ENCODE measurements at regions not wholly inside any gene's neighbourhood (a gene's known extent, or its start where the extent isn't known, plus 50 kb on each side); places are given as distances from the start of the nearest gene placed in this dataset.

DNA sequence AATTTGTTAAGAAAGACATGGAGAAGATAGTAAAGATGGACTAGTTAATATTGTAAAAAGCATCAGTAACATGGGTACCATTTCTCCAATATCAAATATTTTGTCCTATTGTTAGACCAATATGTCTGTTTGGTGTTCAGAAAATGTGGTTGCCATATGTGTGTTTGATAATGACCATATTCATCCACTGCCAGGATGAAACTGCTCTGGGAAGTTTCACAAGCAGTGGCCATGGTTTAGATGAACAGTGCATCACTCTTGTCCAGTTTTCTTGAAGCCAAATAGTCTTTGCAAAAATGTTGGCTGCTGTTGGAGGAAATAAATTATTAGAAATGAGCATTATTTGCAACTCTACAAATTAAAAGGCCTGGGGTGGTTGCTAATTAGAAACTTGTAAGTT is 333.8 kb downstream of the NUF2 start:
- H3K27me3 ChIP-seq: no peaks in the 10 kb centered on the region
- H3K27ac ChIP-seq: no peak overlapping the region
- no peaks in the 10 kb centered on the region for H3K9me3 ChIP-seq
- no peak overlapping the region for H3K4me3 ChIP-seq
- TF ChIP-seq POLR2A (IDR thresholded peaks at IDR 0.05): no peak
- TF ChIP-seq, protein P1, sequence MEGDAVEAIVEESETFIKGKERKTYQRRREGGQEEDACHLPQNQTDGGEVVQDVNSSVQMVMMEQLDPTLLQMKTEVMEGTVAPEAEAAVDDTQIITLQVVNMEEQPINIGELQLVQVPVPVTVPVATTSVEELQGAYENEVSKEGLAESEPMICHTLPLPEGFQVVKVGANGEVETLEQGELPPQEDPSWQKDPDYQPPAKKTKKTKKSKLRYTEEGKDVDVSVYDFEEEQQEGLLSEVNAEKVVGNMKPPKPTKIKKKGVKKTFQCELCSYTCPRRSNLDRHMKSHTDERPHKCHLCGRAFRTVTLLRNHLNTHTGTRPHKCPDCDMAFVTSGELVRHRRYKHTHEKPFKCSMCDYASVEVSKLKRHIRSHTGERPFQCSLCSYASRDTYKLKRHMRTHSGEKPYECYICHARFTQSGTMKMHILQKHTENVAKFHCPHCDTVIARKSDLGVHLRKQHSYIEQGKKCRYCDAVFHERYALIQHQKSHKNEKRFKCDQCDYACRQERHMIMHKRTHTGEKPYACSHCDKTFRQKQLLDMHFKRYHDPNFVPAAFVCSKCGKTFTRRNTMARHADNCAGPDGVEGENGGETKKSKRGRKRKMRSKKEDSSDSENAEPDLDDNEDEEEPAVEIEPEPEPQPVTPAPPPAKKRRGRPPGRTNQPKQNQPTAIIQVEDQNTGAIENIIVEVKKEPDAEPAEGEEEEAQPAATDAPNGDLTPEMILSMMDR (IDR thresholded peaks at IDR 0.05): no peak
- no peaks in the 10 kb centered on the region for H3K36me3 ChIP-seq
- intact Hi-C loops (cut with DNase I): no loop called here
- ATAC-seq (no peak), DNase-seq (no peak)
- no peaks in the 10 kb centered on the region for H3K4me1 ChIP-seq

DNA sequence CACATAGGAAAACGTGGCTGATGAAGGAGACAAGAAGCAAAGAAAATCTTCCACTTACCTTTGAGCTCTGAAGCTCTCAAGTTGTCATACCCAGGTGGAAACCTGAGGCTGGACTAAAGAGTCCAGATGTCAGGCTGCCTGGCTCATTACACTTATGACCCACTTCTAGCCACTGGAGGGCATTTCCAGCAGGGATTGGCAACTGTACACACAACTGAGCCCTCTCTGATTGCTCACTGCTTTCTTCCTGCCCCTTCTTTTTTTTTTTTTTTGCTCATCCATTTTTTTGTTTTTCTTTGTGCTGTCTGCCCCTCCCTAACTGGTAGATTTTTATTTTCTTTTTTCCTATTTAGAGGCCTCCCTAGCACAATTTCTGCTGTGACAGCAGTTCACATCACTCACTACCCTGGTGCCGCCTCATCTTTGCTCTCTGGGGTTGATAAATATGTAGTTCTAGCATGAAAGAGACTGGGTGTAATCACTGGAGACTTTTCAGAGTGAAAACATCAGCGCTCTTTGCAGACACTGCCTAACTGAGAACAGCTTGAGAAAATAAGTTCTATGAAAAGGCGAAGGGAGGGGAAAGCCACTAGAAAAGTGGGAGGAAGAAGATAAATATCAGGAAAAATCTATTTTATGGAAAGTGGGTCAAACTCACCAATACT is 334.5 kb downstream of the NUF2 start:
- TF ChIP-seq POLR2A (IDR thresholded peaks at IDR 0.05): no peak
- TF ChIP-seq, protein P1 (IDR thresholded peaks at IDR 0.05): no peak
- H3K27me3 ChIP-seq: no peaks in the 10 kb centered on the region
- H3K4me1 ChIP-seq: no peaks in the 10 kb centered on the region
- no peak overlapping the region for H3K27ac ChIP-seq
- intact Hi-C loops (cut with DNase I): no loop called here
- H3K4me3 ChIP-seq: no peak overlapping the region
- no peaks in the 10 kb centered on the region for H3K9me3 ChIP-seq
- H3K36me3 ChIP-seq: no peaks in the 10 kb centered on the region
- WGBS, 4 donors: 47 to 59% (median 53%) methylated on average over 4 of the region's 4 CpGs
- DNase-seq: no peak
- ATAC-seq: no peak

DNA sequence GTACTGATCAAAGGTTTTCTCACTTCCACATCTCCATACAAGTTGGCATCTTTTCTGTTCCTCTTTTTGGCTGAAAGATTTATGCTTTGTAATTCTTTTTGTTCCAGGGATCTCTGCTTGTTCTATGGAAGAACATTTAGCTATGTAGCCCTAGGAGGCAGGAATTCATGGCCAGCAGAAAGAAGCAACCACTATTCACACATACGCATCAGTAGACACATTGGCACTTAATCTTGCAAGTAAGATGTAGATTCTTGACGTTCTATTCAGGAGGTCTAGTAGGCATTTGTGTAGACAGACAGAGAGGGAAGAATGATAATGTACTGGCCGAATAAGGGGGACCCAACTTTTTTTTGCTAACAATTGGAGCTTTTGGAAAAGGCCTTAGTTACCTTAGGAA is 336.0 kb downstream of the NUF2 start:
- ATAC-seq (no peak), DNase-seq (no peak)
- no peak overlapping the region for H3K27ac ChIP-seq
- H3K36me3 ChIP-seq: no peaks in the 10 kb centered on the region
- peaks cover 0 to 3% (median 0%) of the 10 kb centered on the region in 12 donors for H3K4me1 ChIP-seq
- intact Hi-C loops (cut with DNase I): no loop called here
- 54 to 87% (median 83%) methylated on average over 3 of the region's 3 CpGs for WGBS, 4 donors
- TF ChIP-seq, protein P1 (IDR thresholded peaks at IDR 0.05): no peak
- no peak for TF ChIP-seq POLR2A (IDR thresholded peaks at IDR 0.05)
- H3K27me3 ChIP-seq: no peaks in the 10 kb centered on the region
- H3K4me3 ChIP-seq: no peak overlapping the region
- H3K9me3 ChIP-seq: no peaks in the 10 kb centered on the region

DNA sequence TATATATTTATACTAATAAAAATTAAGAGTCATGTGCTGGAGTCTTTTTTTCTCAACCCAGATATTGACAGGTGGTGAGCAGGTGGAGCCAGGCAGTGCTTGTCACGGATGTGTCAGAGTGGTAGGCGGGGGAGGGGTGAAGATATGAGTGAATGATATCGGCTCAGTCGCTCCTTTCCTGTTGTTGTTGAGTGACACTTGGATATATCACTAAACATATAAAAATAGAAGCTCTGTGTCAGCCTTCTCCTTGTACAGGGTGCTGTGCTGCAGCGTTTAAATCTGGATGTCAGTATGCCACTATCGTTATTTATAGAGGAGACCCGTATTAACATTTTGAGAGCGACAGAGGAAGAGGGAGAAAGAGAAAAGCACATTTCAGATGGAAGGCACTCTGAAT is 339.6 kb downstream of the NUF2 start:
- peak; percentile 71 to 83 (median 78) for ATAC-seq

More for the DNA sequence above, 339.6 kb downstream of the NUF2 start:
- Histone ChIP-seq H3K4me1 (peaks cover 0 to 3% (median 0%) of the 10 kb centered on the region in 12 donors), H3K27me3 (no peaks in the 10 kb centered on the region), H3K9me3 (no peaks in the 10 kb centered on the region), H3K27ac (no peak overlapping the region), H3K36me3 (no peaks in the 10 kb centered on the region), H3K4me3 (no peak overlapping the region)
- TF ChIP-seq POLR2A (IDR thresholded peaks at IDR 0.05): no peak
- TF ChIP-seq, protein P1 (IDR thresholded peaks at IDR 0.05): no peak
- DNase-seq: peak in 1 of 5 donors; percentile 26
- intact Hi-C loops (cut with DNase I): no loop called here
- 23 to 38% (median 33%) methylated on average over 8 of the region's 8 CpGs for WGBS, 4 donors

Measured in heart left ventricle (tissue), 16 donors.